HepG2 (cell line): ENCODE measurements at regions not wholly inside any gene's neighbourhood (a gene's known extent, or its start where the extent isn't known, plus 50 kb on each side); places are given as distances from the start of the nearest gene placed in this dataset.

Experiments used
- AFF4 ChIP-seq: sonication (generic); formaldehyde crosslinking; IDR thresholded peaks from 2 replicates; pipeline ENCODE4 v1.4.0; 2020; ENCODE audit warnings: missing genetic modification reagents
- CREB3 ChIP-seq: sonication (generic); formaldehyde crosslinking; IDR thresholded peaks from 2 replicates; pipeline ENCODE4 v1.5.0; 2020; ENCODE audit warnings: missing genetic modification reagents
- E2F5 ChIP-seq: sonication (generic); formaldehyde crosslinking; conservative IDR thresholded peaks from 2 replicates; pipeline ENCODE4 v1.4.0; 2020; ENCODE audit warnings: missing genetic modification reagents
- JUNB ChIP-seq: sonication (generic); formaldehyde crosslinking; IDR thresholded peaks from 2 replicates; pipeline ENCODE4 v1.8.0; 2022; ENCODE audit warnings: missing genetic modification reagents, mild to moderate bottlenecking, borderline replicate concordance
- KLF16 ChIP-seq, 2 experiments: sonication (generic) in 1 of 2; formaldehyde crosslinking in 1 of 2; IDR thresholded peaks; 2 replicates each; pipeline versions ENCODE4 v1.6.1 to v1.8.0; 2016 to 2023; ENCODE audit warnings: missing genetic modification reagents in 2 of 2, missing compliant biosample characterization in 1 of 2
- MXD1 ChIP-seq: sonication (generic); formaldehyde crosslinking; IDR thresholded peaks from 2 replicates; pipeline ENCODE4 v1.4.0; 2020; ENCODE audit warnings: mild to moderate bottlenecking, missing genetic modification reagents
- TEAD3 ChIP-seq: optimal IDR thresholded peaks from 2 replicates; pipeline ENCODE3; 2016; ENCODE audit warnings: borderline replicate concordance
- ZKSCAN8 ChIP-seq: IDR thresholded peaks from 2 replicates; pipeline ENCODE4 v1.6.1; 2016; ENCODE audit warnings: borderline replicate concordance, missing genetic modification reagents, missing compliant biosample characterization
- ZNF12 ChIP-seq: sonication (generic); formaldehyde crosslinking; IDR thresholded peaks from 2 replicates; pipeline ENCODE4 v1.5.0; 2020; ENCODE audit warnings: missing genetic modification reagents
- ZNF749 ChIP-seq: sonication (generic); formaldehyde crosslinking; IDR thresholded peaks from 2 replicates; pipeline ENCODE4 v1.8.0; 2022; ENCODE audit warnings: mild to moderate bottlenecking, missing genetic modification reagents, moderate library complexity, borderline replicate concordance
- ZNF839 ChIP-seq: sonication (generic); formaldehyde crosslinking; IDR thresholded peaks from 2 replicates; pipeline ENCODE4 v1.4.0; 2020; ENCODE audit warnings: missing genetic modification reagents, mild to moderate bottlenecking, borderline replicate concordance
- ZNF850 ChIP-seq: sonication (generic); formaldehyde crosslinking; conservative IDR thresholded peaks from 2 replicates; pipeline ENCODE4 v1.9.0; 2021; ENCODE audit warnings: mild to moderate bottlenecking, missing genetic modification reagents

- TF ChIP-seq AFF4 (CRISPR knock-in tag) (no peak), CREB3 (no peak), ZNF850 (no peak), ZKSCAN8 (CRISPR knock-in tag) (no peak), JUNB (no peak), MXD1 (no peak), E2F5 (no peak), ZNF839 (CRISPR knock-in tag) (no peak), TEAD3 (CRISPR knock-in tag) (no peak), ZNF749 (CRISPR knock-in tag) (no peak), KLF16 (CRISPR knock-in tag; IDR thresholded peaks at IDR 0.05) (no peak), ZNF12 (no peak)
Observed at GRCh38 chr12:84692071-84692470, 220.5 kb downstream of the SLC6A15 start (continued).
